ENCODE measurements at regions not wholly inside any gene's neighbourhood (a gene's known extent, or its start where the extent isn't known, plus 50 kb on each side); places are given as distances from the start of the nearest gene placed in this dataset.

- no peak for TF ChIP-seq POLR2A (IDR thresholded peaks at IDR 0.05; ENCODE audit: low read length)
- no peak for TF ChIP-seq GATA1 (IDR thresholded peaks at IDR 0.05; ENCODE audit: low read depth, low read length)
These were observed 266.5 kb upstream of the LRTM1 start for GRCh38 chr3:55194376-55194775.

All from erythroblast (primary cell).